CD14-positive monocyte (primary cell): ENCODE measurements at regions not wholly inside any gene's neighbourhood (a gene's known extent, or its start where the extent isn't known, plus 50 kb on each side); places are given as distances from the start of the nearest gene placed in this dataset.

Experiments
- DNase-seq, 3 donors: peaks; one replicate each; pipeline ENCODE4 v3.0.0-alpha.2; 2011 to 2022
- H2AFZ ChIP-seq: 2 replicates; pipeline ENCODE4 v1.6.0; 2012; ENCODE audit warnings: mild to moderate bottlenecking, low read depth, low read length, inconsistent platforms; ENCODE audit not compliant: insufficient read depth, poor library complexity, severe bottlenecking
- H3K27ac ChIP-seq, 2 donors: 1 replicate in 1 of 2; 2 replicates in 1 of 2; pipeline ENCODE4 v1.5.1; 2012 to 2013; ENCODE audit warnings: low read length in 2 of 2, control low read depth in 1 of 2, inconsistent platforms in 1 of 2, low read depth in 1 of 2, mild to moderate bottlenecking in 1 of 2
- H3K27me3 ChIP-seq, 2 donors: one replicate each; pipeline versions ENCODE4 v1.6.0 to v1.6.1; 2011 to 2013; ENCODE audit warnings: low read length in 2 of 2; ENCODE audit not compliant: control insufficient read depth in 2 of 2, insufficient read depth in 2 of 2
- H3K36me3 ChIP-seq, 2 donors: replicated peaks in 1 of 2; 1 replicate in 1 of 2; 2 replicates in 1 of 2; pipeline versions ENCODE4 v1.5.1 to v1.6.1; 2012 to 2013; ENCODE audit warnings: low read length in 2 of 2, control low read depth in 1 of 2, inconsistent platforms in 1 of 2, mild to moderate bottlenecking in 1 of 2; ENCODE audit not compliant: insufficient read depth in 2 of 2, control insufficient read depth in 1 of 2
- H3K4me1 ChIP-seq, 2 donors: 1 replicate in 1 of 2; 2 replicates in 1 of 2; pipeline versions ENCODE4 v1.5.1 to v1.6.1; 2012 to 2013; ENCODE audit warnings: low read length in 2 of 2, control low read depth in 1 of 2, inconsistent platforms in 1 of 2, mild to moderate bottlenecking in 1 of 2, moderate library complexity in 1 of 2; ENCODE audit not compliant: insufficient read depth in 2 of 2, control insufficient read depth in 1 of 2
- H3K4me2 ChIP-seq: replicated peaks from 2 replicates; pipeline ENCODE3; 2012; ENCODE audit warnings: low read length, moderate library complexity, mild to moderate bottlenecking; ENCODE audit not compliant: poor library complexity, severe bottlenecking; ENCODE audit errors: extremely low read depth
- H3K4me3 ChIP-seq, 3 experiments: fragments of 200-600 bp in 1 of 3; sonication (generic) in 1 of 3; replicated peaks in 1 of 3; 1 replicate in 2 of 3; 2 replicates in 1 of 3; pipeline ENCODE4 v1.5.1; 2011 to 2013; ENCODE audit warnings: low read length in 3 of 3, mild to moderate bottlenecking in 3 of 3, control low read depth in 2 of 3, low read depth in 2 of 3, inconsistent platforms in 1 of 3, moderate library complexity in 1 of 3
- H3K79me2 ChIP-seq: 2 replicates; pipeline ENCODE4 v1.6.0; 2012; ENCODE audit warnings: mild to moderate bottlenecking, control low read depth, inconsistent platforms, low read length, moderate library complexity; ENCODE audit not compliant: insufficient read depth
- H3K9ac ChIP-seq: 2 replicates; pipeline ENCODE4 v1.6.0; 2017; ENCODE audit warnings: low read length, mild to moderate bottlenecking; ENCODE audit not compliant: insufficient read depth, poor library complexity, severe bottlenecking
- H3K9me3 ChIP-seq, 2 donors: replicated peaks in 1 of 2; 1 replicate in 1 of 2; 2 replicates in 1 of 2; pipeline versions ENCODE4 v1.5.1 to v1.6.1; 2012 to 2013; ENCODE audit warnings: low read length in 2 of 2, control low read depth in 1 of 2; ENCODE audit not compliant: control insufficient read depth in 1 of 2, insufficient read depth in 1 of 2
- H4K20me1 ChIP-seq: 2 replicates; pipeline ENCODE4 v1.6.0; 2012; ENCODE audit warnings: mild to moderate bottlenecking, low read length, control low read depth, moderate library complexity; ENCODE audit not compliant: insufficient read depth
- H3K27ac Mint-ChIP-seq, 7 donors: one replicate each; pipeline ENCODE4 v1.8.0; 2020; ENCODE audit warnings: mild to moderate bottlenecking in 7 of 7, mixed read lengths in 7 of 7, moderate library complexity in 6 of 7, inconsistent platforms in 2 of 7
- H3K27me3 Mint-ChIP-seq, 3 donors: one replicate each; pipeline ENCODE4 v1.8.0; 2021 to 2022; ENCODE audit warnings: low read depth in 3 of 3, mild to moderate bottlenecking in 3 of 3, mixed read lengths in 3 of 3, moderate library complexity in 3 of 3, inconsistent platforms in 1 of 3
- H3K36me3 Mint-ChIP-seq, 2 donors: one replicate each; pipeline ENCODE4 v1.8.0; 2020; ENCODE audit warnings: mixed read lengths in 2 of 2, inconsistent platforms in 1 of 2, mild to moderate bottlenecking in 1 of 2
- H3K4me1 Mint-ChIP-seq: one replicate; pipeline ENCODE4 v1.8.0; 2020; ENCODE audit warnings: mild to moderate bottlenecking, mixed read lengths
- H3K4me3 Mint-ChIP-seq, 2 donors: one replicate each; pipeline ENCODE4 v1.8.0; 2020; ENCODE audit warnings: mild to moderate bottlenecking in 2 of 2, mixed read lengths in 2 of 2, moderate library complexity in 1 of 2
- H3K9me3 Mint-ChIP-seq, 7 donors: one replicate each; pipeline ENCODE4 v1.8.0; 2020 to 2022; ENCODE audit warnings: mixed read lengths in 7 of 7, mild to moderate bottlenecking in 6 of 7, moderate library complexity in 6 of 7, inconsistent platforms in 2 of 7
- CTCF ChIP-seq: fragments of 200-600 bp; IDR thresholded peaks from one replicate; pipeline ENCODE4 v1.8.0; 2022; ENCODE audit warnings: antibody characterized with exemption, mild to moderate bottlenecking
- WGBS: methylation state at CpG from one replicate; pipeline ENCODE4 v1.1.5; 2013; ENCODE audit warnings: missing lambda C conversion rate; ENCODE audit not compliant: insufficient coverage; 5-methylcytosine and 5-hydroxymethylcytosine counted together
- intact Hi-C, 2 donors: fragments of 100-400 bp; cut with micrococcal nuclease; formaldehyde crosslinking; loops; one replicate each; pipeline versions ENCODE4 v1.15.0 to v1.15.1; 2023

- peak; percentile 64 to 82 (median 80) for DNase-seq
- intact Hi-C loops: loop anchor here in 1 of 2 donors (10.0 kb wide), 1 partner anchor 87 kb away; no protein-coding TSS in a partner anchor
- H3K27ac ChIP-seq: peak overlapping the region; percentile 29 to 56
- Mint-ChIP-seq H3K4me3 (no peak overlapping the region), H3K27ac (peak overlapping the region; percentile 81 to 92 (median 89)), H3K4me1 (peaks cover 35% of the 10 kb centered on the region), H3K9me3 (no peaks in the 10 kb centered on the region), H3K36me3 (no peaks in the 10 kb centered on the region), H3K27me3 (no peaks in the 10 kb centered on the region)
- no peak for TF ChIP-seq CTCF
- H2AFZ ChIP-seq: no peak overlapping the region
- no peak overlapping the region for H3K4me3 ChIP-seq
- H4K20me1 ChIP-seq: no peaks in the 10 kb centered on the region
- no peaks in the 10 kb centered on the region for H3K79me2 ChIP-seq
- H3K9me3 ChIP-seq: no peaks in the 10 kb centered on the region
- 55% methylated on average over 1 of the region's 1 CpG for WGBS
- no peaks in the 10 kb centered on the region for H3K27me3 ChIP-seq
- H3K36me3 ChIP-seq: no peaks in the 10 kb centered on the region
- peaks cover 25 to 32% of the 10 kb centered on the region in 2 donors for H3K4me1 ChIP-seq
- H3K4me2 ChIP-seq: no peak overlapping the region
- H3K9ac ChIP-seq: no peak overlapping the region
Observed at GRCh38 chr12:29067430-29067829, 81.6 kb upstream of the FAR2 start.

- Histone ChIP-seq H4K20me1 (no peaks in the 10 kb centered on the region), H3K4me3 (no peak overlapping the region), H3K4me2 (no peak overlapping the region), H3K9me3 (no peaks in the 10 kb centered on the region), H2AFZ (no peak overlapping the region), H3K4me1 (peaks cover 20 to 26% of the 10 kb centered on the region in 2 donors), H3K36me3 (no peaks in the 10 kb centered on the region), H3K79me2 (no peaks in the 10 kb centered on the region), H3K27ac (no peak overlapping the region), H3K9ac (no peak overlapping the region), H3K27me3 (no peaks in the 10 kb centered on the region)
- Mint-ChIP-seq H3K4me1 (peaks cover 28% of the 10 kb centered on the region), H3K4me3 (no peak overlapping the region), H3K9me3 (no peaks in the 10 kb centered on the region), H3K36me3 (no peaks in the 10 kb centered on the region), H3K27me3 (no peaks in the 10 kb centered on the region), H3K27ac (no peak overlapping the region)
- TF ChIP-seq CTCF: no peak
- intact Hi-C loops: loop anchor here in 1 of 2 donors (10.0 kb wide), 1 partner anchor 244 kb away; no protein-coding TSS in a partner anchor
- no CpG with 5 or more reads among the region's 1 CpG for WGBS
- no peak for DNase-seq
Observed at GRCh38 chr12:29070309-29070708, 78.8 kb upstream of the FAR2 start.
